ENCODE measurements at regions not wholly inside any gene's neighbourhood (a gene's known extent, or its start where the extent isn't known, plus 50 kb on each side); places are given as distances from the start of the nearest gene placed in this dataset.

DNA sequence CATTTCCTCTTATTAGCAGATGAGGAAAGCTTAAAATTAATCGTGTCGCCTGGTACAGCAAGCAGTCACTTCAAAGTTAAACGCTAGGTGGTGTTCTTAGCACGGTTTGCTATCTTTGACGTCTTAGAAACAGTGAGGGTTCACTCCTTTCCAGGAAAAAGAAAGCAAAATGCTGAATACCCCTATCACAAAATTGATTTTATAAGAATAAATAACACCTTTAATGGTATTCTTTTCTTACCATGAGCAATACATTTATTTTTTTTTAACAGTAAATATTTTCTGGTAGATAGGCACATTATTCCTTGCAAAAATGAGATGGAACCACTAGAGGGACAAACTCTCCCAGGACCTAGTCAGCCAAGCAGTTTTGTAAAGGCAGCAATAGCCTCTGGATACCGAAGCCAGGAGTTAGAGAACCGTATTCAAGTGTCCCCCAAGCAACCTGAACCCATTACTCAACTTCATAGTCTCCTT, 153.9 kb downstream of the KDR start:
- DNase-seq (ENCODE audit: extremely low spot score) = peak; percentile 8
- Histone ChIP-seq H3K4me3 (ENCODE audit: low read depth, low read length) (no peak overlapping the region), H3K4me1 (ENCODE audit: insufficient read depth) (no peaks in the 10 kb centered on the region), H3K27ac (ENCODE audit: low read depth) (no peak overlapping the region), H3K36me3 (ENCODE audit: insufficient read depth) (no peaks in the 10 kb centered on the region)
- 7% methylated on average over 7 of the region's 7 CpGs for WGBS

DNA sequence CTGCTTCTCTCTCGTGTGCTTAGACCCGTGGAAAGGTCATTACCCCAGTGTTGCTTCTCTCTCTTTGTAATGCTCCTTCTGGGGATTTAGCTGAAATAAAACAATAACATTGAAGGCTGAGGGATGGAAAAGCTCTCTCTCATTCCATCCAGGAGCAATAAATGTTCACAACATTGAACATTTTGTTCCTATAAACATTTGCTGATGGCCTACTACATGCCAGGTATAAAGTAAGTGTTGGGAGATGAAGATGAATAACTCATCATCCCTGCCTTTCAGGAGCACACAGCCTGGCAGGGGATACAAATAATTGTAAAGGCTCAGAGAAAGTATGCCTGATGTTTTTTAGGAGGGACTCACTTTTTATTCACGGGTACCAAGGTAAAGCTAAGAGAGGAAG, 158.1 kb downstream of the KDR start:
- no peak for DNase-seq (ENCODE audit: extremely low spot score)
- Histone ChIP-seq H3K27ac (ENCODE audit: low read depth) (no peak overlapping the region), H3K4me1 (ENCODE audit: insufficient read depth) (no peaks in the 10 kb centered on the region), H3K4me3 (ENCODE audit: low read depth, low read length) (no peak overlapping the region), H3K36me3 (ENCODE audit: insufficient read depth) (no peaks in the 10 kb centered on the region)
- WGBS = 64% methylated on average over 3 of the region's 3 CpGs

- no peaks in the 10 kb centered on the region for H3K36me3 ChIP-seq (ENCODE audit: insufficient read depth)
- 8% methylated on average over 1 of the region's 1 CpG for WGBS
These were observed 163.9 kb downstream of the KDR start for GRCh38 chr4:54961357-54961975.

DNA sequence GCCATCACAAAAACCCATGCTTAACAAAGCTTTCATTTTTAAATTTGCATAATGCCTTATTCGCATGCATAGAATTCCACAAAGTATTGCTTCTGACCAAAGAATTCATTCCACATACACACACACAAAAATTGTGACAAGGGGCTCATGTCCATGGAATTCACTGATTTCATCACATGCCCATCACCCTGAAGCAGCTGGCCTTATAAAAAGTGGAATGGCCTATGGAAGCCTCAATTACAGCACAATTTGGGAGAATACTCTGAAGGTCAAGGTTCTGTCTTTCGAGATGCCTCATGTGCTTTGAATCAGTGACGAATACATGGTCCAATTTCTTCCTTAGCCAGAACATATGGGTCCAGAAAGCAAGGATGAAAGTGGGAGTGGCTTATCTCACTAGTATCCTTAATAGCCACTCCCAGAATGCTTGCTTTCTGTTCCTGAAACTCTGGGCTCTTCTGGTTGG, 165.7 kb downstream of the KDR start:
- WGBS = 83% methylated on average over 3 of the region's 3 CpGs
- no peak overlapping the region for H3K27ac ChIP-seq (ENCODE audit: low read depth)

More at GRCh38 chr4:54961357-54961975, 163.9 kb downstream of the KDR start:
- no peak for DNase-seq (ENCODE audit: extremely low spot score)
- Histone ChIP-seq H3K27ac (ENCODE audit: low read depth) (no peak overlapping the region), H3K4me1 (ENCODE audit: insufficient read depth) (peaks cover 1% of the 10 kb centered on the region), H3K4me3 (ENCODE audit: low read depth, low read length) (no peak overlapping the region)

DNA sequence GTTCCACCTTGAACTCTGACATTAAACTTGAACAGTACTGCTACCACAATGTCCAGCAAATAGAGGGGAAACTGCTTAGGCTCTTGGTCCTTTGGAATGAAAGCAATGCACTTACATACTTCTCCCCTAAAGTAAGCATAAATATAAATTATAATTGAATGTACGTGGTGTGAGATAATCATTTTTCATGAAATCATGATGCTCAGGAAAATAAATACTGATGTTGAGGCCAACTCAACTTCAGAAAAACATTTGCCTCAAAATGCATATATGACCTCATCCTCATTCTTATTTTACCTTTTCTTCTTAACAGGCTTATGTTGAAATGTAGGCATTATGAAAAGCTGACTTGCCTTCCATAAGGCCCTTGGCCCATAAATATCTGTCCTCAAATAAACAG, 166.3 kb downstream of the KDR start:
- H3K4me3 ChIP-seq (ENCODE audit: low read depth, low read length) = no peak overlapping the region
- no peaks in the 10 kb centered on the region for H3K36me3 ChIP-seq (ENCODE audit: insufficient read depth)
- WGBS = 90% methylated on average over 1 of the region's 1 CpG
- peaks cover 1% of the 10 kb centered on the region for H3K4me1 ChIP-seq (ENCODE audit: insufficient read depth)
- H3K27ac ChIP-seq (ENCODE audit: low read depth) = no peak overlapping the region
- DNase-seq (ENCODE audit: extremely low spot score) = no peak

More for the DNA sequence above, 165.7 kb downstream of the KDR start:
- DNase-seq (ENCODE audit: extremely low spot score) = no peak
- H3K36me3 ChIP-seq (ENCODE audit: insufficient read depth) = no peaks in the 10 kb centered on the region
- peaks cover 1% of the 10 kb centered on the region for H3K4me1 ChIP-seq (ENCODE audit: insufficient read depth)
- H3K4me3 ChIP-seq (ENCODE audit: low read depth, low read length) = no peak overlapping the region

- DNase-seq (ENCODE audit: extremely low spot score) = no peak
- H3K4me3 ChIP-seq (ENCODE audit: low read depth, low read length) = no peak overlapping the region
- H3K36me3 ChIP-seq (ENCODE audit: insufficient read depth) = no peaks in the 10 kb centered on the region
- H3K4me1 ChIP-seq (ENCODE audit: insufficient read depth) = peaks cover 1% of the 10 kb centered on the region
- H3K27ac ChIP-seq (ENCODE audit: low read depth) = no peak overlapping the region
- 92% methylated on average over 6 of the region's 6 CpGs for WGBS
These were observed 167.2 kb downstream of the KDR start for GRCh38 chr4:54958236-54958635.

- 84% methylated on average over 2 of the region's 2 CpGs for WGBS
- Histone ChIP-seq H3K36me3 (ENCODE audit: insufficient read depth) (no peaks in the 10 kb centered on the region), H3K27ac (ENCODE audit: low read depth) (no peak overlapping the region), H3K4me3 (ENCODE audit: low read depth, low read length) (no peak overlapping the region), H3K4me1 (ENCODE audit: insufficient read depth) (peaks cover 1% of the 10 kb centered on the region)
- no peak for DNase-seq (ENCODE audit: extremely low spot score)
These were observed 170.6 kb downstream of the KDR start for GRCh38 chr4:54954656-54955388.

- Histone ChIP-seq H3K36me3 (ENCODE audit: insufficient read depth) (no peaks in the 10 kb centered on the region), H3K27ac (ENCODE audit: low read depth) (no peak overlapping the region), H3K4me3 (ENCODE audit: low read depth, low read length) (no peak overlapping the region), H3K4me1 (ENCODE audit: insufficient read depth) (no peaks in the 10 kb centered on the region)
- WGBS = 64% methylated on average over 1 of the region's 1 CpG
- DNase-seq (ENCODE audit: extremely low spot score) = no peak
These were observed 178.7 kb downstream of the KDR start for GRCh38 chr4:54946741-54947140.

DNA sequence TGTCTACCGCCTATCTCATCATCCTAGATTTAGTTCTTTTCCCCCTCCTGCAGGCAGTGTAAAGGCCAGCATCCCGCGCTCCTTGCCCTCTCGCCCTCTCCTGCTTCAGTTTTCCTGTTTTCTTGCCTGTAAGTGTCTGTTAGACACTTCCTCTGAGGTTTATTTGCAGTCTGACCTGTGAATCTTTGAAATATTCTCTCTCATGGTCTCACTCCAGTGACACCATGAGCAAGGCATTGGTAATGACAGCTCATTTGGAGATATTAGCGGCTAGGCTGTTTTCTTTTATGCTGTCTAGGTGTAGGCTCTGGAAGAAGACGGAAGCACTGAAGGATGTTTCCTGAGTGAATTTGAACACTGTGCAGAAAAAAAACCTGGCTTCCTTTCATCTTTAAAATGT, 179.6 kb downstream of the KDR start:
- no peak overlapping the region for H3K4me3 ChIP-seq (ENCODE audit: low read depth, low read length)
- DNase-seq (ENCODE audit: extremely low spot score) = no peak
- 82% methylated on average over 6 of the region's 6 CpGs for WGBS
- H3K4me1 ChIP-seq (ENCODE audit: insufficient read depth) = no peaks in the 10 kb centered on the region
- H3K27ac ChIP-seq (ENCODE audit: low read depth) = no peak overlapping the region
- no peaks in the 10 kb centered on the region for H3K36me3 ChIP-seq (ENCODE audit: insufficient read depth)

DNA sequence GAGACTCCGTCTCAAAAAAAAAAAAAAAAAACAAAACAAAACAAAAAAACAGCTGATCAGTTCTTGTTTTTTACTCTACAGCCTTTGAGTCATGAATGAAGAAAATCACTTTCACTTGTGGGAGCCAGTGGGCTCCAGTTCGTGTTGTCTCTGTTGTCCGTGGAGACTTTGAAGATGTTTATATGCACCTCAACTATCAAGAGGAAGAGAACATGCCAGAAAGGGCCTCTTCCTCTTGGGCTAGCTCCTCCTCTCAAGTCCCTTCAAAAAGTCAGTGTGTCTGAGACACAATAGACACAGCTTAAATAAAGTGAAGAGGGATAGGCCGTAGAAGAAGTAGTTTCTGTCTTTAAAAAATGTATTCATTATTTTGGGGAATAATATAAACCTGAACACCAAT, 182.7 kb downstream of the KDR start:
- Histone ChIP-seq H3K36me3 (ENCODE audit: insufficient read depth) (no peaks in the 10 kb centered on the region), H3K4me1 (ENCODE audit: insufficient read depth) (no peaks in the 10 kb centered on the region), H3K4me3 (ENCODE audit: low read depth, low read length) (no peak overlapping the region), H3K27ac (ENCODE audit: low read depth) (no peak overlapping the region)
- WGBS = 63% methylated on average over 4 of the region's 4 CpGs
- no peak for DNase-seq (ENCODE audit: extremely low spot score)

DNA sequence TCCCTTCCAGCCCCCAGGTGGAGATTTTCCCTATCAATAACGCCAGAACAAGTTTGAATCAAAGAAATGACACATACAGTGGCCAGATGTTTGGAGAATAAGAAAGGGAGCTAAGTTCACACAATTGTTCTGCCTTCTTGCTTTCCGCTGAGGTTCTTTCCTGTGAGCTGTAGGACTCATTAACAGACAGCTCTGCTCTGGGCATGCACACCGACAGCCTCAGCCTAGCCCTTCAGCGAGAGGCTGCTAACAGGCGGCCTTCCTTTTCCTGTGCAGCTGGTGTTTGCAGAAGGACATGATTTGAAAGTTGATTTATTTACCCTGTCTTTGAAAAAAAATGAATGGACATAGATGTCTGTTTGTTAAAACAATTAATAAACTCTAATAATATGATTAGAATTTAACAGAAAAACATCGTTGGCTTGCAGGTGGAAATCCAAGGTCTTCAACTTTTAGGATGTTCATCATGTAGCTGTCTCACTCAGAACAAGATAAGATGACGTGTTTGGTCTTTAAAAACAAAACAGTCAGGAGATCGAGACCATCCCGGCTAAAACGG, 183.3 kb downstream of the KDR start:
- no peak overlapping the region for H3K4me3 ChIP-seq (ENCODE audit: low read depth, low read length)
- DNase-seq (ENCODE audit: extremely low spot score) = no peak
- no peaks in the 10 kb centered on the region for H3K4me1 ChIP-seq (ENCODE audit: insufficient read depth)
- WGBS = 67% methylated on average over 10 of the region's 10 CpGs
- no peak overlapping the region for H3K27ac ChIP-seq (ENCODE audit: low read depth)
- H3K36me3 ChIP-seq (ENCODE audit: insufficient read depth) = no peaks in the 10 kb centered on the region

DNA sequence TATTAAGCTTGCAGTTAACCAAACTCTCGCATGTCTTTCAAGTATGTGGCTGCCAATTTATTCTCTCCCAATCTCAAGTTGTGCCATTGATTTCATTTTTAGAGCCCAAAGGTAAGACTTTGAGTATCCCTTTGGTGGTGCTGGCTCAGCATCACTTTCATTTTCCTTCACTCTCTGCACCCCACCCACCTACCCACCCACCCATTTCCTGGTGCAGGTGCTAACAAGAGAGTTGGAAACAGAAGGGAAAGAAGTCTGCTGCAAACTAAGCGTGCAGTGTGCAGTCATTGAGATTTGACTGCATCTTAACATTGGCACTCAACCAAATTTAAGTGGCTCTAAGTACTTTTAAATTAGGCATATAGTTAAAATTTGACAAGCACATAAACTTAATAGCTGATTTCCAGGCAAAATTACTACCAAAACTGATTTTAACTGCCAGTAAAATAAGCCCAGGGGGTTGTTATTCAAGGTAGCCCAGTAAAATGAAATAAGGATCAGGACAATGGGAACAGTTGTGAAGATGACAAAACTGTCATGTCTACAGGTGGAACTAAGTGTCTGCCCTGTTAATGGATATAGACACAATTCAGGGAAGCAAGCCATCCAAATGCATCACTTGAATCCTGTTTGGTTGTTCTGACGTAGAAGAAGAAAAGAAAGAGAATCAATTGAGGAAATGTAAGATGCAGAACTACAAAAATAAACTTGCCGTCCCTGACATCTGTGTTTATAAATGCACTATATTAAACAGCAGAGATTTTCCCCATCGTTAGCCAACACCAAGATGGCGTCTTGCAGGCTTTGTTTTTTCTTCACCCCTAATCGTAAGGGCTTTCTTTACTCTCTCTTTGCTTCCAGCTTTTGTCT, 184.2 kb downstream of the KDR start:
- 53% methylated on average over 7 of the region's 7 CpGs for WGBS

DNA sequence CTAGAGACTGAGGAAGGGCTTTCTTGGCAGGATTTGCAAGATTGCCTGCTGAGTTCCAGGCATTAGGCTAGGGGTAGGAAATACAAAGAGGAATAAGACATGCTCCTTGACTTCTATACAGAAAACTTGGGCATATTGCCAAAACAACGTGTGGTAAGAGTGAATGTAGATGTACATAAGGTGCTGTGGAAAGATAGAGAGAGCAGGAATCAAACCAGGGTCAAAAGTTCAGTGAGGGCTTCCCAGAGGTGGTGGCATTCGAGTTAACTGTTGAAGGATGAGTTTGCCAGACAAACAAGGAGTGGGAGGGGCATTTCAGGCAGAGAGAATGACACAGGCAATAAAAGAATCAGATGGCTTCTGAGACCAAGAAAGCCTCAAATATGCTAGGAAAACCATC, 187.9 kb downstream of the KDR start:
- H3K27ac ChIP-seq (ENCODE audit: low read depth) = no peak overlapping the region
- 20% methylated on average over 2 of the region's 2 CpGs for WGBS
- no peak overlapping the region for H3K4me3 ChIP-seq (ENCODE audit: low read depth, low read length)
- H3K4me1 ChIP-seq (ENCODE audit: insufficient read depth) = no peaks in the 10 kb centered on the region
- no peak for DNase-seq (ENCODE audit: extremely low spot score)
- H3K36me3 ChIP-seq (ENCODE audit: insufficient read depth) = no peaks in the 10 kb centered on the region

More for the DNA sequence above, 184.2 kb downstream of the KDR start:
- Histone ChIP-seq H3K36me3 (ENCODE audit: insufficient read depth) (no peaks in the 10 kb centered on the region), H3K27ac (ENCODE audit: low read depth) (no peak overlapping the region), H3K4me1 (ENCODE audit: insufficient read depth) (no peaks in the 10 kb centered on the region), H3K4me3 (ENCODE audit: low read depth, low read length) (no peak overlapping the region)
- DNase-seq (ENCODE audit: extremely low spot score) = no peak
